NCI-H1436 (cell line): ENCODE measurements at regions not wholly inside any gene's neighbourhood (a gene's known extent, or its start where the extent isn't known, plus 50 kb on each side); places are given as distances from the start of the nearest gene placed in this dataset.
"Not testable (repeated sequence)": the region's sequence is repeated elsewhere in the genome, so short reads cannot be mapped to it uniquely, and the experiment has no call there.

Source experiments
- DNase-seq: peaks from one replicate; lab custom pipeline; 2025; lab: John Stamatoyannopoulos, UW

DNA sequence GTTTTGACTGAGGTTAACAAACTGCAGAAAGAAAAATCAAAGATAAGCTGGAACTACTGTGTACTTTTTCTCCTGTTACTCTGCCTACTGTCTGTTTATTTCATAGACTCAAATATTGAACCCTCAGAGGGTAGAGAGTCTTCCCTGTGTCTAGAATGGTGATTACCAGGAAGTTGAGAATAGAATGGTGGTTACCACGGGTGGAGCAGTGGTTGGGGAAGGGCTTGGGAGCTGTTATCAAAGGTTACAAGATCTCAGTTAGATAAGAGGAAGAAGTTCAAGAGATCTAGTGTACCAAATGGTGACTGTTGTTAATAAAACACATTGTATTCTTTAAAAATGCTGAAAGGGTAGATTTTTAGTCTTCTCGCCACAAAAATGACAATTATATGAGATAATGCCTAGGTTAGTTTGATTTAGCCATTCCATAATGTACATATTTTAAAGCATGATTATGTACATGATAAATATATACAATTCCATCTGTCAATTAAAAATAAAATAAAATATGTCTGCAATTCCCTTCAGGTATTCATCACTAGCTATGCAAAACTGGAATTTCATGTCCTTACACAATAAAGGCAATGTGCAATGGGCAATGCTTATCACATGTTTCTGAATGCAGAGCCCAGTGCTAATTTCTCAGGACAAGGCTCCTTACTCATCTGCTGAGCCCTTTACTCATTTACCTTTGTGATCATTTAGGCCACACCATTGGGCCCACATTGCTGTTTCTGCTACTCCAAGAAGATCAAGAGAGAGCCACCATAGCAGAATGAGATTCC is 474.3 kb upstream of the CAMK1G start:
- DNase-seq = no peak

DNA sequence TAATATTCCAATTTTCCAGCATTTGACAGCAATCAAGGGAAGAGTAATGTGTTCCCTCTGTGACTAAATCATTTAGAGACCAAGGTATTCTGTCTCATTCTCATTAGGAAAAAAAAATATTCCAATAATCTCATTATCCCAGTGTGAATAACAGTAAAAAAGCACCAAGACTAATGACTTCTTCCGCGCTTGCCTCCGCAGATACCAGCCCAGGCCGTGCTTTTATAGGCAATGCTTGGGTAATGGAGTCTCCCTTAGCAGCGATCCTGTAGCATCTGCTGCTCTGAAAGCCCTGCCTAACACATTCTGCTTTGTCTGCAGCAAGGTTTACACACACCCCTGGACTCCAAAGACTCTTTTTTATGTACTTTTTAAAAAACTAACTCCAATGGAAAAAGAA is 470.0 kb upstream of the CAMK1G start:
- no peak for DNase-seq

DNA sequence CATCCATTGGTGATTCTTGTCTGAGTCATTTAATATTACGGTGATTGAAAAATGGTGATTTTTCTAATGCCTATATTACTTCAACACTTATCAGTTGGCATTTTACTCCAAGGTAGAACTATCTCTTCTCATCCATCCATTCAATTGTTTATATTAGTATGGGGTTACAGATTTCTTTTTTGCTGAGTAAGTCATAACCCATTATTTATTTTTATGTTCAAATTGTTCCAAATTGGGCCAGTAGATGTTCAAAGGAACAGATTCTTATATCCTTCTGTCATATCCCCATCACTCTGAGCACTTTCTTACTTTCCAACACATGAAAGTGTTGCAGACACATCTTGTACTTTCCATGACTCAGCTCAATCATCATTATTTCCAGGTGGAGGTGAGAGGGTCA is 466.8 kb upstream of the CAMK1G start:
- no peak for DNase-seq

GRCh38 chr1:209123601-209124000 is 459.9 kb upstream of the CAMK1G start:
- no peak for DNase-seq

GRCh38 chr1:209129091-209129490 is 454.4 kb upstream of the CAMK1G start:
- not testable (repeated sequence) for DNase-seq

GRCh38 chr1:209130886-209131285 is 452.6 kb upstream of the CAMK1G start:
- DNase-seq = no peak

GRCh38 chr1:209132736-209133467 is 450.6 kb upstream of the CAMK1G start:
- DNase-seq = no peak

GRCh38 chr1:209134001-209134400 is 449.5 kb upstream of the CAMK1G start:
- DNase-seq = no peak

GRCh38 chr1:209143916-209144315 is 439.6 kb upstream of the CAMK1G start:
- DNase-seq = no peak

DNA sequence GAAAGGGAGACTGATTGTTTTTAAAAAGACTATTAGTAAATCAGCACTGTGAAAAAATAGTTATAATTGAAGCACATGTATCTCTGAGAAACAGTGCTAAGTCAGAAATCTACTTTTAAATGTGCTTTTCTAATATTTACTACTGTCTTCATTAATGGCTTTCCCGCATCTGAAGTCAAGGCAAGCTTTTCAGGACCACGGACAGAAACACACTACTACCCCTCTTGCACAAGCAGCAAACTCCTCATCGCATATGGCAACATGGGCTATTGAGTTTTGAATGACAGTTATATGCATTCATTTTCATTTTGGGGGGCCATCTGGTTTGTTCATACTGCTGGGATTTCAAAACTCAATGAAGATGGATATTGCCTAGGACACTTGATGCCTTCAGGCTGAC is 433.4 kb upstream of the CAMK1G start:
- DNase-seq = no peak

DNA sequence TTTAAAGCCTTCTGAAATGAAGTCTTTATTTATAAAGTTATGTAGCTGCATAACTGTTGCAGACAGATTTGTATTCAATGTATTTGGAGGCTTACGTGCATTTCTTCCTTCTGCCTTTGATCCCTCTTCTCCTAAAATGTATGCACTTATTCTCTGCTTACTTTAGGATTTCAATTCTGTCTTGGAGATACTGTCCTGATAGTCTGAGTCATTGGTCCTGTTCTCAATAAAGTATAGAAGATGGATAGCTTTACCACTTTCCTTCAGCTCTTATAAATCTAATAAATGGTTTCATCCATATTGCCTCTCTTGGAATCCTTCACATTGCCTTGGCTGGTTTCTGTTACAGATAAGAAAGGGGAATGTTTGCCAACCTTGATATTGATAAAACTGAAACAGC is 430.1 kb upstream of the CAMK1G start:
- no peak for DNase-seq

GRCh38 chr1:209154912-209155311 is 428.6 kb upstream of the CAMK1G start:
- DNase-seq = no peak

- DNase-seq = no peak
Observed at GRCh38 chr1:209155546-209155945, 428.0 kb upstream of the CAMK1G start.

- DNase-seq = no peak
Observed at GRCh38 chr1:209156991-209157390, 426.5 kb upstream of the CAMK1G start.

GRCh38 chr1:209157546-209158249 is 425.8 kb upstream of the CAMK1G start:
- peak; percentile 87 for DNase-seq

- no peak for DNase-seq
Observed at GRCh38 chr1:209158851-209159250, 424.7 kb upstream of the CAMK1G start.

- no peak for DNase-seq
Observed at GRCh38 chr1:209160230-209160629, 423.3 kb upstream of the CAMK1G start.

- DNase-seq = no peak
Observed at GRCh38 chr1:209162651-209163050, 420.9 kb upstream of the CAMK1G start.

DNA sequence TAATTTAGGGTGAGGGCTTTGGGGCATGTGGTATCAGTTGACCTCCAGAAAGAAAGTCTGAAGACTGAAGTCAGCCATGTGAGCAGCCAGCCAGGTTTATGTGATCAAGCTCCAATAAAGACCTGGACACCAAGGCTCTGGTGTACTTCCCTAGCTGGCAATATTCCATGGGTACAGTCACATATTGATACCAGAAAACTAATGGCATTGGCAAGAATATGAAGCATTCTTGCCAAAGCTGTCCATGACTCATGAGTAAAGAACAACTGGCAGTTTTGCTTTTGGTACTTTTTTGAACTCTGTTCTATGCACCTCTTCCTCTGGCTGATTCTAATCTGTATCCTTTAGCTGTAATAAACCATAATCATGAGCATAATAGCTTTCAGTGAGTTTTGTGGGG is 415.3 kb upstream of the CAMK1G start:
- DNase-seq = no peak

DNA sequence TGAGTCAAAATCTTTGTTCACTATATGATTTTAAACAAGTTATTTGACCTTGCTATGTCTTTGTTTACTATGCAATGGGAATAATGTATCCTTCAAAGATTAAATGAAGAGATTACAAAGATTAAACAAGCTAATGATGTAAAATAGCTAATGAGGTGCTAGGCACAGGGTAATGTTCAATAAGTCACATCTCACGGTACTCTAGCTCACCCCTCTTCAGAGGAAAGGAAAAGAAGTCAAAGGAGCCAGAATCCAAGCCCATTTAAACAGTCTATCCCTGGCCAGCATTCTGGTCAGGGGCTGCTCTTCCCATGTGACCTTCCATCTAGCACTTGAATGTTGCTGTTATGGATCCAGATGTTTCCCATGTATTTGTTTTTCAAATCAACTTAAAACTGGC is 412.4 kb upstream of the CAMK1G start:
- no peak for DNase-seq

DNA sequence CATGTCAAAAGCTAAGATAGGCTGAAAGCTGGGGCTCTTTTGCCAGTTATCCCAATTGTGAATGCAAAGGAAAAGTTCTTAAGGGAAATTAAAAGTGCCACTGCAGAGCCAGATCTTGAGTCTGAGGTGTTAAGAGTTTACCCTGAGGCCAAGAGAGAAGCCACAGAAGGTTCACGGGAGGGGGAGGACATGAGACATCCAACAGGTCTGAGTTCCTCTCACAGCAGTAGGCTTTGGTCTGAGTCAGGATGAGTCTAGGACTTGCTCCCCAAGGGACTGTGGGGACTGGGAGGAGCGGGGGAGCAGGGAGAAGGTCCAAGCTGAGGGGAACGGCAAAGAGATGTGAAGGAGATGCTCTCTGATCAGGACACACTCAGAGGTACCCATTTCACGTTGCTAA is 411.2 kb upstream of the CAMK1G start:
- DNase-seq = no peak

- DNase-seq = not testable (repeated sequence)
Observed at GRCh38 chr1:209172792-209173542, 410.5 kb upstream of the CAMK1G start.
